HUES6 (cell line): ENCODE measurements at regions not wholly inside any gene's neighbourhood (a gene's known extent, or its start where the extent isn't known, plus 50 kb on each side); places are given as distances from the start of the nearest gene placed in this dataset.
"Not testable (repeated sequence)": the region's sequence is repeated elsewhere in the genome, so short reads cannot be mapped to it uniquely, and the experiment has no call there.

Experiments used
- H3K27ac ChIP-seq: 2 replicates; pipeline ENCODE4 v1.7.0; 2013; ENCODE audit warnings: low read depth, mild to moderate bottlenecking, low read length, inconsistent platforms
- H3K27me3 ChIP-seq: 2 replicates; pipeline ENCODE4 v1.6.1; 2013; ENCODE audit warnings: low read length; ENCODE audit not compliant: control insufficient read depth, insufficient read depth
- H3K36me3 ChIP-seq: 2 replicates; pipeline ENCODE4 v1.6.1; 2013; ENCODE audit warnings: low read length; ENCODE audit not compliant: control insufficient read depth, insufficient read depth
- H3K4me1 ChIP-seq: 2 replicates; pipeline ENCODE4 v1.6.1; 2013; ENCODE audit warnings: low read length; ENCODE audit not compliant: control insufficient read depth, insufficient read depth
- H3K4me3 ChIP-seq: 2 replicates; pipeline ENCODE4 v1.5.1; 2013; ENCODE audit warnings: low read depth, low read length
- H3K9ac ChIP-seq: one replicate; pipeline ENCODE4 v1.6.1; 2013; ENCODE audit warnings: mild to moderate bottlenecking, low read length
- H3K9me3 ChIP-seq: 2 replicates; pipeline ENCODE4 v1.6.1; 2013; ENCODE audit warnings: low read depth, low read length; ENCODE audit not compliant: control insufficient read depth, insufficient read depth

GRCh38 chr3:181212271-181212670, 222.7 kb upstream of the DNAJC19 start:
- H3K4me3 ChIP-seq = no peak overlapping the region
- H3K27me3 ChIP-seq = no peaks in the 10 kb centered on the region
- no peak overlapping the region for H3K9ac ChIP-seq
- H3K9me3 ChIP-seq = no peaks in the 10 kb centered on the region
- no peaks in the 10 kb centered on the region for H3K4me1 ChIP-seq
- H3K36me3 ChIP-seq = no peaks in the 10 kb centered on the region
- no peak overlapping the region for H3K27ac ChIP-seq

DNA sequence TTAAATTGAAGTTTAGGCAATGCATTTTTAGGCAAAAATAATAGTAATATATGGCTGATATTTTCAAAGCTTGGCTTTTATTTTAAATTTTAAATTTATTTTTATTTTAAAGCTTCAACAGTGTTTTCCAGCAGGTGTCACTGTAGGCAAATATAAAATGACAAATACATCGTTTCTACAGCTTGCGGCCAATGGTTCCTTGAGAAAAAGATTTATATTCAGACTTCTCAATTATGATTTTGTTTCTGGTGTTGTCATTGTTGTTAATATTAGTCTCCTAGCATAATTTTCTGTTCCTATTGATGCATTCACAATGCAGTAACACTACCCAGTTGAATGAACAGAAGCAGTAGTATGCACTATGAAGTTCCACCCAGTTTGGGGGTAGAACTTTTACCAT, 220.7 kb upstream of the DNAJC19 start:
- H3K36me3 ChIP-seq = no peaks in the 10 kb centered on the region

GRCh38 chr3:181189556-181189955, 200.0 kb upstream of the DNAJC19 start:
- Histone ChIP-seq H3K4me3 (no peak overlapping the region), H3K27me3 (no peaks in the 10 kb centered on the region), H3K4me1 (no peaks in the 10 kb centered on the region), H3K9me3 (no peaks in the 10 kb centered on the region), H3K27ac (no peak overlapping the region), H3K36me3 (no peaks in the 10 kb centered on the region), H3K9ac (no peak overlapping the region)

More for the DNA sequence above, 220.7 kb upstream of the DNAJC19 start:
- Histone ChIP-seq H3K4me3 (no peak overlapping the region), H3K9me3 (no peaks in the 10 kb centered on the region), H3K27me3 (no peaks in the 10 kb centered on the region), H3K9ac (no peak overlapping the region), H3K27ac (no peak overlapping the region), H3K4me1 (no peaks in the 10 kb centered on the region)

GRCh38 chr3:181183764-181184163, 194.2 kb upstream of the DNAJC19 start:
- H3K27me3 ChIP-seq = no peaks in the 10 kb centered on the region
- no peaks in the 10 kb centered on the region for H3K4me1 ChIP-seq
- no peak overlapping the region for H3K4me3 ChIP-seq
- H3K27ac ChIP-seq = no peak overlapping the region
- H3K9ac ChIP-seq = no peak overlapping the region
- H3K9me3 ChIP-seq = no peaks in the 10 kb centered on the region
- no peaks in the 10 kb centered on the region for H3K36me3 ChIP-seq

DNA sequence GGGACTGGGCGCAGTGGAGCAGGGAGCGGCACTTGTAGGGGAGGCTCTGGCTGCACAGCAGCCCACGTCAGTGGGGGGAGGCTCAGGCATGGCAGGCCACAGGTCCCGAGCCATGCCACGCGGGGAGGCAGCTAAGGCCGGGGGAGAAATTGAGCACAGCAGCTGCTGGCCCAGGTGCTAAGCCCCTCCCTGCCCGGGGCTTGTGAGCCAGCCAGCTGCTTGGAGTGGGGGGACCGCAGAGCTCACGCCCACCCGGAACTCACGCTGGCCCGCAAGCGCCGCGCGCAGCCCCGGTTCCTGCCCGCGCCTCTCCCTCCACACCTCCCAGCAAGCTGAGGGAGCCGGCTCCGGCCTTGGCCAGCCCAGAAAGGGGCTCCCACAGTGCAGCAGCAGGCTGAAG, 193.5 kb upstream of the DNAJC19 start:
- H3K36me3 ChIP-seq, H3K4me3 ChIP-seq, H3K9me3 ChIP-seq, H3K27ac ChIP-seq, H3K27me3 ChIP-seq, H3K9ac ChIP-seq, H3K4me1 ChIP-seq: not testable (repeated sequence)

GRCh38 chr3:181178991-181179390, 189.5 kb upstream of the DNAJC19 start:
- Histone ChIP-seq H3K27me3 (no peaks in the 10 kb centered on the region), H3K9me3 (no peaks in the 10 kb centered on the region), H3K4me1 (peaks cover 7% of the 10 kb centered on the region; the same call in 1 of the 2 replicates), H3K36me3 (no peaks in the 10 kb centered on the region), H3K27ac (no peak overlapping the region), H3K9ac (no peak overlapping the region), H3K4me3 (no peak overlapping the region)

DNA sequence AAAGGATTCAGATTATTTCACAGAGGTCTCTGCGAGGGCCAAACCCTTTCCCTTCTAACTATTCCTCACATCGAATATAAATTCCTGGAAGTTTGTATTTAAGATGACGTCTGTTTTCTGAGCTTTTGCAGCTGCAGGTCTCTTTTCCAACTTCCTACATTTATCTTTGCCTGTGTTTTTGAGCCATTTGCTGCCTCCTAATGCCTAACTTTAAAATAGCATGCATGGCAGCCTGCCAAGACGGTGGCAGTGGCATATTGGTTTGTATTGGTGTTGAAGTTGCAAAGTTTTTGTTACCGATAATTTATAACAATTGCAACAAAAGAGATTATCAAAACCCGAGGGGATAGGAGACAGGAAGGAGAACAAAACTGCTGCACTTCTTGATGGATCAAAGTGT, 187.1 kb upstream of the DNAJC19 start:
- no peaks in the 10 kb centered on the region for H3K36me3 ChIP-seq
- H3K4me3 ChIP-seq = no peak overlapping the region
- H3K27me3 ChIP-seq = no peaks in the 10 kb centered on the region
- H3K9me3 ChIP-seq = no peaks in the 10 kb centered on the region
- no peak overlapping the region for H3K27ac ChIP-seq
- no peak overlapping the region for H3K9ac ChIP-seq
- H3K4me1 ChIP-seq = peaks cover 7% of the 10 kb centered on the region; the same call in 1 of the 2 replicates

DNA sequence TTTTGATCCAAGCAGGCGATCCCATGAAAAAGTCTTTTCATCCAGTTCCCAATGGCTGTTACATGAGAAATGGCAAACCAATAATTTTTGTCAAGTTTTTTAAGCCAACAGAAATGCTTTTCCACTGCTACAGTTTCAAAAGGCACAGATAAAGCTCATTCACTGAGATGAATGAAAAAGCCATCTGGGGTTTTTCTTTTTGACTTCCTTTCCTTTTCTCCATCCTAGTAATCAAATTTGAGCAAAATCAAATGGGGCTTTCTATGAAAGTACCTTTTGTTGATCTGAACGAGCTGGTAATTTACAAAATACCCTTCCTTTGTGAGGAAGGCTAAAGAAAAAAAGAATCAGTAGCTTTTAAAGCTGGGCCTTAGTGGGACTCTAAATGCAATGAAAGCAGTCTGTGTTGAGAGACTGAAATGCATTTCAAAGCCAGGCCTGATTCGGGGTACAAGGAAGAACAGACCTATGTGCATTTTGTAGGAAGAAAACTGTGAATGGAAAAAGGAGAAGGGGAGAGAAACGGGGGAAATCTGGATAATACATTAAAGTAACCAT, 185.2 kb upstream of the DNAJC19 start:
- no peaks in the 10 kb centered on the region for H3K36me3 ChIP-seq
- no peak overlapping the region for H3K4me3 ChIP-seq
- no peaks in the 10 kb centered on the region for H3K9me3 ChIP-seq
- no peak overlapping the region for H3K9ac ChIP-seq
- H3K27ac ChIP-seq = no peak overlapping the region
- H3K4me1 ChIP-seq = peaks cover 7% of the 10 kb centered on the region; the same call in 1 of the 2 replicates
- no peaks in the 10 kb centered on the region for H3K27me3 ChIP-seq

DNA sequence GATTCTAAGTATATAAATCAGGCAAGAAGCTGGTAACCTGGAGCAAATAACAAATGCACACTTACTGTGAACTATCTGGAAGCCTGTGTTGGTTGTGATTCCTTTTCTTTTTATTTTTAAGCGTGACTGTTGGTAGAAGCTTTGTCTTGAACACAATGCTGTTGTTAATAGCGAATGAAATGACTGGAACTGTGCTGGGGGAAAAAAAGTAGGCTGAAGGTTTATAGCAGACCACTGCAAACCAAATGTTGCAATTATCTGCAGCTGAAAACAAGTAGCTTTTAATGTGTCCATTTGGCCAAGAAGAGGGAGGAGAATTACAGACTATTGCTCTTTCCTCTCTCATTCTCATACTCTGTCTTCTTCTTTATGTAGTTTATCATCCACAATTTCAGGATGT, 184.5 kb upstream of the DNAJC19 start:
- H3K36me3 ChIP-seq = no peaks in the 10 kb centered on the region

GRCh38 chr3:181173227-181173626, 183.7 kb upstream of the DNAJC19 start:
- H3K36me3 ChIP-seq = no peaks in the 10 kb centered on the region
- H3K27ac ChIP-seq = no peak overlapping the region
- no peaks in the 10 kb centered on the region for H3K27me3 ChIP-seq
- H3K9ac ChIP-seq = no peak overlapping the region
- H3K9me3 ChIP-seq = no peaks in the 10 kb centered on the region
- no peak overlapping the region for H3K4me3 ChIP-seq
- H3K4me1 ChIP-seq = peaks cover 7% of the 10 kb centered on the region; the same call in 1 of the 2 replicates

More for the DNA sequence above, 184.5 kb upstream of the DNAJC19 start:
- H3K4me3 ChIP-seq = no peak overlapping the region
- no peak overlapping the region for H3K27ac ChIP-seq
- H3K9ac ChIP-seq = no peak overlapping the region
- peaks cover 7% of the 10 kb centered on the region; the same call in 1 of the 2 replicates for H3K4me1 ChIP-seq
- H3K9me3 ChIP-seq = no peaks in the 10 kb centered on the region
- no peaks in the 10 kb centered on the region for H3K27me3 ChIP-seq

- Histone ChIP-seq H3K9ac (no peak overlapping the region), H3K9me3 (no peaks in the 10 kb centered on the region), H3K4me3 (no peak overlapping the region), H3K4me1 (no peaks in the 10 kb centered on the region), H3K27me3 (no peaks in the 10 kb centered on the region), H3K27ac (no peak overlapping the region), H3K36me3 (no peaks in the 10 kb centered on the region)
Measured at GRCh38 chr3:181134873-181135272, 145.3 kb upstream of the DNAJC19 start.

GRCh38 chr3:181133832-181134231, 144.3 kb upstream of the DNAJC19 start:
- no peaks in the 10 kb centered on the region for H3K9me3 ChIP-seq
- no peaks in the 10 kb centered on the region for H3K27me3 ChIP-seq

More at GRCh38 chr3:181133832-181134231, 144.3 kb upstream of the DNAJC19 start:
- Histone ChIP-seq H3K9ac (no peak overlapping the region), H3K27ac (no peak overlapping the region), H3K36me3 (no peaks in the 10 kb centered on the region), H3K4me1 (no peaks in the 10 kb centered on the region), H3K4me3 (no peak overlapping the region)
